CD4-positive, alpha-beta T cell treated with Interleukin-21 for 1 hour (primary cell): ENCODE measurements at regions not wholly inside any gene's neighbourhood (a gene's known extent, or its start where the extent isn't known, plus 50 kb on each side); places are given as distances from the start of the nearest gene placed in this dataset.

Source experiments
- DNase-seq: peaks from one replicate; pipeline ENCODE4 v3.0.0-alpha.2; 2020

- DNase-seq, result no peak
Measured at GRCh38 chr3:82938821-82939328, 1177.4 kb upstream of the GBE1 start.

DNA sequence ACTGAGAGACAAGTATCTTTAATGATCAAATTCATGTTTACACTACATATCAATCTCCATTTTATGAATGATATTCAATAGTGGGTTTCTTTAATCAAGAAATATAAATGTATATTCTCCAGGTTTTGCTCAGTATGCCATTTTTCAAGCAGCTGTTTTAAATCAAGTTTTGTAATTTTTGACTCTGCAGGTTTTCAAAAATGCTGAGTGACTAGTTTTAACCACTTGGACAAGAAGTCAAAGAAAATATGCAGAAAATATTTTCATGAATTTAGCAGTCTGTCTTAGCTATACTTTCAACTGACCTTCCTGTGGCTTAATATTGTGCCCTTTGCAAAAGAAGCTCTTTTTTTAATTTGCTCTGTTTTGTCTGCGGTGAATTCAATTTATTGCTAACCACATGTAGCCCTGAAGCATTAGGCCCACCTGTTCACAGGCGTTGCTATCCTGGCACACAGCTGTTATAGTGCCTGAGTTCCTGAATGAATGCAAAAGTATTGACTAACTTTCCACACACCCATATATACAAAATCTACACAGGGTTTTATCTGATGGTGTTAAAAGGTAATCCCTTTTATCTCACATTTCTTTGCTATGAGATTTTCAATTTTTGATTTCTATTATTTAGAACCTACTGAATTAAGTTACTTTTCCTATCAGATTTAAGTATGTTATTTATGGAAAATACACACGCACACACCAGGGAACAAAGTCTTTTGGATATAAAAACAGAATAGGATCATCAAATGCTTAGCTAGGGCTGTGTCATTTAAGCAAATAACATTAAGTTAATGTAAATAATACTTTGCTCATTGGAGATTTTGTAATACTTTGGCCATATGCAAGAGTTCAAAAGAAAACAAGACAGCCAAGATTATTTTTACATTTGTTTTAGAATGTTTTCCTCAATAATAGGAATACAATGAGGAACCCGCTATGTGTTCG is 1166.1 kb upstream of the GBE1 start:
- DNase-seq, result no peak

DNA sequence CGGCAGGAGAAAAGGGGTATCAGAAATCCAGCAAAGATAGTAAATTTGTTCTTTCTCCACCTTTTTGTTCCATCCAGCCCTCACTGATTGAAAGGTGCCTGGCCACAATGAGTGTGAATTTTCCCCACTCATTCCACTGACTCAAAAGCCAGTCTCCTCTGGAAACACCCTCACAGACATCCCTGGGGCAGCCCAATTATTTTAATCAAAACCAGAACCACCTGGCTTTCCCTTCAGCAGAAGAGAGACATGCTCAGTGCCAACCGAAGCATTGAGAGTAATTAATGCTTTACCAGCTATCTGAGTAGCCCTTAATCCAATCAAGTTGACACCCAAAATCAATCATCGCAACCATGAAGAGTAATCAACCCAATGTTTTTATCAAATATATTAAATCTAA is 1129.6 kb upstream of the GBE1 start:
- DNase-seq, result no peak

DNA sequence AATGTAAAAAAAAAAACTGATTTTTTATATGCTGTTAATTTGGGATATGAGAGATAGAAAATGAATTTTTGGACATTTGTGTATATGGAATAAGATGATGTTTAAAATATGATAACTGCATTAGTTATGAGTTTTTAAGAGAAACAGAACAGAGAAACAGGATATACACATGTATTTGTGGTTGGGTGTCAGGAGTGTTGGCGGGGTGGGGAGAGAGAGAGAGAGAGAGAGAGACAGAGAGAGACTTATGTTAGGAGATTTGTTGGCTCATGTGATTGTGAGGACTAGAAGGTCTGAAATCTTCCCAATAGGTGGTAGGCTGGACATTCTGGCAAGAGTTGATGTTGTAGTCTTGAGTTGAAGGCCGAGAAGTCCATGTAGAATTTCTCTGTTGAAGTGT is 1121.6 kb upstream of the GBE1 start:
- DNase-seq, result no peak

- no peak for DNase-seq
Measured at GRCh38 chr3:82875401-82875800, 1114.0 kb upstream of the GBE1 start.

DNA sequence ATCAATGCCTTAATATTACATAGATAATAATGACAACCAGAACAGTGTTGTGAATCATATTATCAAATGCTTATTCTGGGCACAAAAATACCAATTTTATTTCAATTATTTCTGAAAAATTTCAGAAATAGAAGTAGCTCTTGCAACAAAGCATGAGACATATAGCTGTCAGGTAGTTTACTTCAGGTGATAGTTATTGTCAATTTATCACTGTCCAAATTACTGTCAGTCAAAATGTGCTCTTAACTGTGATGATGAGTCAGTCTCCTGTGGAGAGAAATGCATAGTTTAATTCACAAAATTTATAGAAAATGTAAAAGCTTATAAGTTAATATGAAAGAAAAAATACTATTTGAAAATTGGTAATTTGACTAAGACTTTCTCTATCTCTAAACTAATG is 1078.4 kb upstream of the GBE1 start:
- DNase-seq, result no peak

DNA sequence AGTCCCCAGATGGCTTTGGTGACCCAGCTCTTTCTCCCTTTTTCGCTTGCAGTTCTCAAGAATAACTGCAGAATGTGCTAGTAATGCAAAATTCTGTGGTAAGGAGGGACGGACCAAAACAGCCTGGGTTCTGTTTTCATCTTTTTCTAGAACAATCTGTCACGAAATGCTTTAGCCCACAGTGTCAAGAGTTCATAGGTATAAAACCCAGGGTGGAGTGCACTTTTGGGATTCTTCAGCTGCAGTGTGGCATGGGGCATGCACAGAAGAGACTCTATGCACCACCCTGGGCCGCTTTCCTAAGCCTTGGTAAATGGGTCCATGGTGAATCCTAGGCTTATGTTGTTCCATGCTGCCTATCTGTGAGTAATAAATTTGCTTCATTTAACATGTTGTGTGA is 1072.7 kb upstream of the GBE1 start:
- no peak for DNase-seq

DNA sequence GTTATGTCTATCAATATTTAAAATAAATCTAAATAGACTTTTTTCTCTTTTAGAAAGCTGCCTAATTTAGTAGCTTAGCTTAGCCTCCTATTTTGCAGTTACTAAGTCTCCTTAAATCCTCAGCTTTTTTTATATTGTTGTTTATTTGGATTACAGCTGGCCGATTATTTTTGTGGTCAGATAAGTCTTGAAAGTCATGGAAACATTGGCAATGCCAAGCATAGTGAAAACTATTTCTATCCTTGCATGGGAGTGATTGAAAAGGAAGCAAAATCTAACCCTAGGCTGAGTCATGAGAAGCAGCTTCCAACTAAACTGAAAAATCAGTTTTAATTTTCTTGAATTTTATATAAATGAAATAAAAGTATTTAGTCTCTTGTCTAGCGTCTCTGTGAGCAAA is 1063.0 kb upstream of the GBE1 start:
- no peak for DNase-seq

DNA sequence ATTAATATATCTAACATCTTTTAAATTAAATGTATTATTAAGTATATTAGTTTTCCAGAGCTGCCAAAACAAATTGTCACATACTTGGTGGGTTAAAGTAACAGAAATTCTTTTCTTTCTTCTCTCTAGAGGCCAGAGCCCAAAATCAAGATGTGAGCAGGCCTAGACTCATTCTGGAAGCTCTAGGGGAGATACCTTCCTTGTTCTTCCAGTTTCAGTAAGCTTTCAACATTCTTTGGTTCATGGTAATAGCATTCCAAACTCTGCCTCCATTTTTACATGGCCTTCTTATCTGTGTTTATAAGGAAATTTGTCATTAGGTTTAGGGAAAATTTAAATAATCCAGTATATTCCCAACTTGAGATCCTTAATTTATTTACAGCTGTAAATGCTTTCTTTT is 1054.6 kb upstream of the GBE1 start:
- DNase-seq, result no peak

DNA sequence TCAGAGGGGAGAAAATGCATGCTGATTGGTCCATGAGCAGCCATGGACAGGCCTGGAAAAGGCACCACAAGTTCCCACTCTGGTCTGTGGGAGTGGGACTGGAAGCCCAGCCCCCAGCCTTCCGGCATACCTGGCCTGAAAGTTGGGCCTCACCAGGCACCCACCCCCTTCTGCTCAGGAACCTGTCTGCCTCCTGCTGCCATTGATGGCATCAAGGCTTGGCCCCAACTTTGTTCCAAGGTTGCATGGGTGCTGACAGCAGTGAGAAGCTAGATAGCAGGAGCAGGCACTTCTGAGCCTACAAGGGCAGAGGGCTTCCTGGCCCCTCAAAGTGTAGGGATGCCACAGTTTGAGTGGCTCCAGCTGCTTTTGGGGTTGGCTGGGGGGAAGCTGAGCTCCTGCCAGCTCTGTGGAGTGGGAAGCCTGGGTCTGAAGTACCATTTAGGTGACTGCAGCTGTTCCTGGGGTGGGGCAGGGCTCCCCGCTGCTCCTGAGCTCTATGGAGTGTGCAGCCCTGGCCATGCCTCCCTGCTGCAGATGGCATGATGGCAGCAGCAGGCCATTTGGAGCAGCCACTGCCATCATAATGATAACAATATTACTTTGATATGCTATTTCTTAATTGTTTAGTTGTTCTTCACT is 1054.1 kb upstream of the GBE1 start:
- no peak for DNase-seq

- no peak for DNase-seq
Measured at GRCh38 chr3:82814660-82815059, 1053.2 kb upstream of the GBE1 start.

DNA sequence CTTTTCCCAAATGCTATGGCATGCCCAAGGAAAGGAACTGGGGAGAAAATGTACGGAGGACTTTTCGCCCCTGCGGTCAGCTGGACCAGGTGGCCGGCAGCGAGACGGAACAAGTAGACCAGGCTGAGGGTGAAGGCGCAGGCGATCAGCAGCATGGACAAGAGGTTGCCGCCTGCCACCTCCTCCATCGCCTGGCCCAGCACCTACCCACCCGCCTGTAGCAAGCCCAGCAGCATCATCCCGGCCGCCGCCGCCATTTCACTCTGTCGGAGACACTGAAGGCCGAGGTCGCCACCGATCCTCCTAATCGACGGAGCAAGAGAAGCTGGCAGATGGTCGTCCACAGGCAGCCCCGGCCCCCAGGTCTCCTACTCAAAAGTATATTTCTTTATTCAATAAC is 1046.3 kb upstream of the GBE1 start:
- DNase-seq, result no peak

- DNase-seq, result no peak
Measured at GRCh38 chr3:82802501-82802900, 1041.1 kb upstream of the GBE1 start.

DNA sequence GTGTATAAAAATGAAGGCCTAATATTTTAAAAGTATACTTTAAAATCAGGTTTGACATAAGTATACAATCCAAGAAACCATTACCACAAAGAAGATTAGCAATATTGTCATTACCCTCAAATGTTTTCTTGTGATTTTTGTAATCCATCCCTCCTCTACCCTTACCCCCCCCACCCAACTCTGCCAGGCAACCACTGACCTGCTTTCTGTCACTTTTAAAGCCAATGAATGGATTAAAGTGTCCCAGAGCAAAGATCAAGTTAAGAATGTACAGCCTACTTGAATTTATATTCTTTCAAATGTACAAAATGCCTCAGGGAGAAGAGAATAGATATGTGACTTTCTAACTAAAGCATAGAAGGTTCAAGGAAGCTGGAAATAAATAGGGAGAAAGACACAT is 1038.8 kb upstream of the GBE1 start:
- DNase-seq, result no peak

DNA sequence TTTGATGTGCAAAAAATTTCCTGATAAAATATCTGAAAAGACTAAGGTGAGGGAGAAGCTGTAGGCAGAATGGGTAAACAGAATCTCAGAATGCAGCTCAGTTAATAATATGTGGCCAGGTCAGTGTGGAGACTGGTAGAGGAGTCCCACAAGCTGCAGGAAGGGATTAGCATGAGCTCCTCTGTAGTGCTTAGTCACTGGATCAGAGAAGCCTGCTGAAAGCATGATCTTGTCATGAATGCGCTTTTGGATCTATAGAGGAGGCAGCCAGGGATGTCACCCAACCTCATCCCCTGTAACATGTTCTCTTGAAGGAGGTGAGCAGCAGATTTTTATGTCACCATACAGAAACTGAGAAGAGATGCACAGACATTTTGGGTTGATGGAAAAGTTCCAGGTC is 1035.3 kb upstream of the GBE1 start:
- DNase-seq, result no peak

- no peak for DNase-seq
Measured at GRCh38 chr3:82791241-82791640, 1029.8 kb upstream of the GBE1 start.

DNA sequence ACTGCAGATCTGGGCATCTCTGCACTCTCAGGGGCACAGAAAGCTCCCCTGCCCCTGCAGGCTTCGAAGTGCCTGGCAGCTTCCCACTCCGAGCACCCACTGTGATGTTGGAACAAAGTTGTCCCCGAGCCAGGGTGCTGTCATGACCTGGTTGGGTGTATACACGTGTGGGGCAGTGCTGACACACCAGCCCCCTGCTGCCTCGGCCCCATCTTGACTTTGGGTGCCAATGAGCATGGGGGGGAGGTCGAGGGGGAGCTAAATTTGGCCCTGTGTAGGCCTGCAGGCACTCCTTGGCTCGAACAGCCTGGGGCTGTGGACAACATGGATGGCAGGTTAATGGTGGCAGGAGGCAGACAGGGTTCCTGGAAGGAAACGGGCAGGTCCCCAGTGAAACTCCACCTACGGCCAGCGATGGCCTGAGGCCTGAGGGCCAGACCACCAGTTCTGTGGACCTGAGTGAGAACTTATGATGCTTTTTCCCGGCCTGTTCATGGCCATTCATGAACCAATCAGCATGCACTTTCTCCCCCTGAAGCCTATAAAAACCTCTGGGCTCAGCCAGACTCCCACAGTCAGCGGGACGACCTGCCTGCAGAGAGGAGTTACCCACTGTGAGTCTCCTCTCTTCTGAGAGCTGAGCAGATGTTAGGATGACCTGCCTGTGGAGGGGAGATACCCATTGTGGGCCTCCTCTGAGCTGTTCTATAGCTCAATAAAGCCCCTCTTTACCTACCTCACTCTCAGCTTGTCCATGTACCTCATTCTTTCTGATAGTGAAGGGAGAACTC is 1029.1 kb upstream of the GBE1 start:
- no peak for DNase-seq

- DNase-seq, result no peak
Measured at GRCh38 chr3:82783194-82783593, 1021.7 kb upstream of the GBE1 start.

DNA sequence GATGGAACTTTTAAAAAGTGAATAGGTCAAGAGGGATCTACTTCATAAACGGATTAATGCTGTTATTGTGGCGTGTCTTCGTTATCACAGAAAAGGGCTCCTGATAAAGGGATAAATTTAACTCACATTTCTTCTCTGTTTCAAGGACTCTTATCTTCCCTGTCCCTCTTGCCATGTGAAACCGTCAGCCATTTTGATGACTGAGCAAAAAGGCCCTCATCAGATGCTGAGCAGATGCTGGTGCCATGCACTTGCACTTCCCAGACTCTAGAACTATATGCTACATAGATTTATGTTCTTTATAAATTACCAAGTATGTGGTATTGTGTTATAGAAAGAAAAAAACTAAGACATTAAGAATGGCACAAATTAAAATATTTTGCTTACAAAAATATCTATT is 1011.8 kb upstream of the GBE1 start:
- DNase-seq, result no peak

DNA sequence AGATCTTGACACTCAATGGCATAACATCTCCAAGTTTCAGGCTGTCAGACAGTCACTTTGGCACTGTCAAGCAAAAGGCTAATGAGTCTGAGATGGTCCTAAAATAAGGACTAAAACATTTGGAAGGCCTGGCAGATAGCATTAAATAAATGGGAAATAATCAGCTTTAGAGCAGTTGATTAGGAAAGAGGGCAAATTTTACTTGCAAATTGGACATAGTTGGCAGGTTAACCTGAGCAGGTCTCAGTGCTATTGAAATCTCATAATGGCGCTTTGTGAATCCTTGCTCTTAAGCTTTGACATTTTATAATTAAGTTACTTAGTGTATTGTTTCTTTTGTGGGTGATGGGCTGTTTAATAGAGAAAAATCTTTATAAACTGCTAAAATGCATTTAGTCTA is 1003.1 kb upstream of the GBE1 start:
- DNase-seq, result no peak

DNA sequence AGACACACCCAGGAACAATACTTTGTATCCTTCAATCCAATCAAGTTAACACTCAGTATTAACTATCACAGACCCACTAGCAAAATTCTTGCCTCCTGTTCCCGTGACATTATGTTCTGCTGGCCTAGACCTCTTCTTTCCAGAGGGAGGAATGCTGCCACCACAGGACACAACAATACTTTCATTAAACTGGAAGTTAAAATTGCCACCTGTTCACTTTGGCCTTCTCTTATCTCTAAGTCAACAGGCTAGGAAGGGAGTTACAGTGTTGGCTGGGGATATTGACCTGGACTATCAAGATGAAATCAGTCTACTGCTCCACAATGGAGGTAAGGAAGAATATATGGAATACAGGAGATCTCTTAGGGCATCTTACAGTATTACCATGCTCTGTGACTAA is 1000.4 kb upstream of the GBE1 start:
- DNase-seq, result no peak

GRCh38 chr3:82745544-82745943 is 984.1 kb upstream of the GBE1 start:
- DNase-seq, result no peak

DNA sequence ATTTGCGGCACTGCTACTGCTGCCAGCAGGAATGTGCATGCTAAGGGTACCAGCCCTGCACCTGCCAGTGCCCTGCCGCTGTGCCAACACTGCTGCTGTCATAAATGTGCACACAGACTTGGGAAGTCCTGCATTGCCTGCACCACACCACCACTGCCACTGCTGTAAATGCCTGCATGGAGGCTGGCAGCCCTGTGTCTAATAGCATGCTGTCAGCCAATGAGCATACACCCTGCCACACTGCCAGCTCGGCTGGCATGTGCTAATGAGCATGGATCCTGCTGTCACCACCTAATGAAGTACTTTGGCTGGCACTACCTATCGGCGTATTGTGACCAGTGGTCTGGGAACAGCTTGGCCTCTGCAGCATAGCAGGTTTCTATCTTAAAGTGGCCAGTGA is 981.8 kb upstream of the GBE1 start:
- no peak for DNase-seq

DNA sequence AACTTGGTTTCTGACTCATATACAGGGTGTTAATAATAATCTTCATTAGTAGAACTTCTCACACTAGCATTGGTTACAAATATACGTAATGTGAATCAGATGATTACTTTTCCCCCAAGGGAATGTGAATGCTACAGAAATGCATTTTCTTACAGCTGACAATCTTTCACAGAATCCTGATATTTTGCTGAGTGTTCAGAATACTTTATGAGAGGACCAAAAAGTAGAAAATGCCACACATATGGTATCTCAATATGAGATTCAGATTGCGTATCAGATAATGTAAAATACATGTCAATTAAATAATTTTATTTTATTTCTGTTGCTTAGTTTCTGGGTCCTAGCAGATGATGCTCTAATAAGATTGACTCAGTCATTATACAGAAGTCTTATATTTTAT is 979.9 kb upstream of the GBE1 start:
- no peak for DNase-seq
